Endothelial cell (in vitro differentiated cells): ENCODE measurements at regions not wholly inside any gene's neighbourhood (a gene's known extent, or its start where the extent isn't known, plus 50 kb on each side); places are given as distances from the start of the nearest gene placed in this dataset.

Experiments
- DNase-seq: peaks from one replicate; pipeline ENCODE4 v3.0.0; 2021; ENCODE audit warnings: low spot score
- H3K27ac Mint-ChIP-seq: one replicate; pipeline ENCODE4 v1.8.0; 2021; ENCODE audit warnings: mixed read lengths, inconsistent platforms; ENCODE audit not compliant: unreplicated experiment
- H3K27me3 Mint-ChIP-seq: one replicate; pipeline ENCODE4 v1.8.0; 2021; ENCODE audit warnings: mild to moderate bottlenecking, moderate library complexity, mixed read lengths, inconsistent platforms; ENCODE audit not compliant: unreplicated experiment
- H3K36me3 Mint-ChIP-seq: one replicate; pipeline ENCODE4 v1.8.0; 2021; ENCODE audit warnings: mild to moderate bottlenecking, low read depth, mixed read lengths, inconsistent platforms; ENCODE audit not compliant: unreplicated experiment
- H3K4me1 Mint-ChIP-seq: one replicate; pipeline ENCODE4 v1.8.0; 2021; ENCODE audit warnings: mild to moderate bottlenecking, mixed read lengths, inconsistent platforms; ENCODE audit not compliant: unreplicated experiment
- H3K4me3 Mint-ChIP-seq: one replicate; pipeline ENCODE4 v1.8.0; 2021; ENCODE audit warnings: mild to moderate bottlenecking, mixed read lengths, inconsistent platforms; ENCODE audit not compliant: unreplicated experiment
- H3K9me3 Mint-ChIP-seq: one replicate; pipeline ENCODE4 v1.8.0; 2021; ENCODE audit warnings: mixed read lengths, inconsistent platforms; ENCODE audit not compliant: unreplicated experiment
- CTCF ChIP-seq: fragments of 200-600 bp; sonication (generic); IDR thresholded peaks from one replicate; pipeline ENCODE4 v1.5.0; 2021; ENCODE audit warnings: antibody characterized with exemption; ENCODE audit not compliant: unreplicated experiment

- Mint-ChIP-seq H3K27ac (no peak overlapping the region), H3K4me3 (no peak overlapping the region), H3K9me3 (no peaks in the 10 kb centered on the region), H3K4me1 (no peaks in the 10 kb centered on the region), H3K27me3 (no peaks in the 10 kb centered on the region), H3K36me3 (no peaks in the 10 kb centered on the region)
- TF ChIP-seq CTCF: no peak
- DNase-seq: no peak
Observed at GRCh38 chr7:12157517-12157916, 53.6 kb upstream of the TMEM106B start.

- no peak for TF ChIP-seq CTCF
- H3K36me3 Mint-ChIP-seq: no peaks in the 10 kb centered on the region
Observed at GRCh38 chr7:12158334-12159060, 52.6 kb upstream of the TMEM106B start.

GRCh38 chr7:12161146-12161545 is 49.9 kb upstream of the TMEM106B start:
- Mint-ChIP-seq H3K36me3 (no peaks in the 10 kb centered on the region), H3K27me3 (no peaks in the 10 kb centered on the region), H3K27ac (no peak overlapping the region)

More at GRCh38 chr7:12158334-12159060, 52.6 kb upstream of the TMEM106B start:
- H3K4me1 Mint-ChIP-seq: no peaks in the 10 kb centered on the region
- no peak overlapping the region for H3K27ac Mint-ChIP-seq
- no peaks in the 10 kb centered on the region for H3K9me3 Mint-ChIP-seq
- DNase-seq: no peak
- H3K4me3 Mint-ChIP-seq: no peak overlapping the region
- H3K27me3 Mint-ChIP-seq: no peaks in the 10 kb centered on the region

More at GRCh38 chr7:12161146-12161545, 49.9 kb upstream of the TMEM106B start:
- no peak for TF ChIP-seq CTCF
- no peak for DNase-seq
- no peaks in the 10 kb centered on the region for H3K4me1 Mint-ChIP-seq
- H3K9me3 Mint-ChIP-seq: no peaks in the 10 kb centered on the region
- no peak overlapping the region for H3K4me3 Mint-ChIP-seq
